HG03521 (cell line): ENCODE measurements at regions not wholly inside any gene's neighbourhood (a gene's known extent, or its start where the extent isn't known, plus 50 kb on each side); places are given as distances from the start of the nearest gene placed in this dataset.
"Not testable (repeated sequence)": the region's sequence is repeated elsewhere in the genome, so short reads cannot be mapped to it uniquely, and the experiment has no call there.

Experiments
- ATAC-seq: cut with Tn5 transposase; IDR thresholded peaks from one replicate; pipeline ENCODE4 v1.9.1; 2021; ENCODE audit warnings: mild to moderate bottlenecking, moderate library complexity; ENCODE audit not compliant: unreplicated experiment

GRCh38 chr2:12467303-12467702 lies 249.4 kb upstream of the TRIB2 start:
- ATAC-seq = no peak

DNA sequence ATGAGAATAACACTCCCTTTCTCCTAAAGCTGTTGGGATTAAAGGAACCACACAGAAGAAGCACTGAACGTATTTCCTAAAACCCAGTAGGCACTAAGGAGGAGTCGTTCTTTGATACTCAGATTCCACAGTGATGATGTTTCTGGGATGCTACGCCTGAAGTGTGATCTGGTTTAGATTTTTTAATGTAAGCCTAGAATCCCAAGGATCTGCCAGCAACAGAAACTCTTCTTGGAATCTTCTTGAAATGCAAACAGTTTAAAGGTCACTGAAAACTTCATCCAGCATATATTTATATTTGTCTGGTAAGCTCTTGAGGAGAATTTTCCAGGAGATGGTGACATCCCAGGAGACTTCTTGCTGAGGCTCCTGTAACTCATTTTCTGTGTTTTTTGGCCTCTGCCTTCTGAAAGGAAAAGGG lies 247.6 kb upstream of the TRIB2 start:
- ATAC-seq = no peak

DNA sequence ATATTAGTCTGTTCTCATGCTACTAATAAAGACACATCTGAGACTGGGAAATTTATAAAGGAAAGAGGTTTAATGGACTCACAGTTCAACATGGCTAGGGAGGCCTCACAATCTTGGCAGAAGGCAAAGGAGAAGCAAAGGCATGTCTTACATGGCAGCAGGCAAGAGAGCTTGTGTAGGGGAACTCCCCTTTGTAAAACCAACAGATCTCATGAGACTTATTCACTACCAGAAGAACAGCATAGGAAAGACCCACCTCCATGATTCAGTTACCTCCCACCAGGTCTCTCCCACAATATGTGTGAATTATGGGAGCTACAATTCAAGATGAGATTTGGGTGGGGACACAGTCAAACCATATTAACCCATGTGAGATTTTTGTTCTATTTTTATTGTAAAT lies 244.5 kb upstream of the TRIB2 start:
- not testable (repeated sequence) for ATAC-seq

GRCh38 chr2:12478151-12479064 lies 238.3 kb upstream of the TRIB2 start:
- no peak for ATAC-seq

- no peak for ATAC-seq
Observed at GRCh38 chr2:12479065-12479601, 237.6 kb upstream of the TRIB2 start.

GRCh38 chr2:12484536-12485115 lies 232.1 kb upstream of the TRIB2 start:
- no peak for ATAC-seq

DNA sequence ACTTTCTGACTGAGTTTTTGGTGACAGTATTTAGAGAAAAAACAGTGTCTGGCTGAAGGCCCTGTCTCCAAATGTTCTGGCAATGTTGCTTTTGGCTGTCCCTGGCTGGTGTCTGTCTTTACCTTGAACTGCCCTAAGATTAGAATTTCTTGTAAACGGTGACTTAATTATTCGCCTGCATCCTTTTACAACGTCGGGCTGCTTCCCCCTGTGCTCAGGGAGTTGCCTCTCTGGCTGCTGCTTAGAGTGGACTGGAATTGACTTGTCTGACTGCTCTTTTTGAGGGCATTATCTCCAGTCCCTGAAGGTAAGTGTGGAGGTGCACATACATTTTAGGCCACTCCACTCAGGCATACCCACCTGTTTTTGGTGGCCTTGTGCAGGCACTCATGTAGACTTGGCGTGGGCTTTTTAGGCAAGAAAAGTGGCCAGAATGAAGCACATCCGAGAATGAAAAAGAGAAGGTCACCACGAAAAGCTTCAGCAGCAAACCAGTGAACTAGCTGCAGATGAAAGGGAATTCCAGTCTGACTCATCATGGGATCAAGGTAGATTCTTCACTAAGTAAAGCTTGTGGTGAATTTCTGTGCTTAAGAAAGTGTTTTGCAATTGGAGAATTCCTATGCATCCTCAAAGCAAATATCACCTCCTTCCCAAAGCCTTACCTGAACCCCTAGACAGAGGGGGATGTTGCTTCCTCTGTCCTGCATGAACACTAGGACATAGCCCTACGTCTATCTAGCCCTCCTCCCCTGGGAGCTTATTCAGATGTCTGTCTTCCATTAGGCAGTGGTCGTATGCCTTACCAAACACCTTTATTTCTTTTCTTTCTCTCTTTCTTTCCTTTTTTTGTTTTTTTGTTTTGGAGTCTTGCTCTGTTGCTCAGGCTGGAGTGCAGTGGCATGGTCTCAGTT lies 230.3 kb upstream of the TRIB2 start:
- ATAC-seq = no peak

- no peak for ATAC-seq
Observed at GRCh38 chr2:12487253-12488004, 229.3 kb upstream of the TRIB2 start.

DNA sequence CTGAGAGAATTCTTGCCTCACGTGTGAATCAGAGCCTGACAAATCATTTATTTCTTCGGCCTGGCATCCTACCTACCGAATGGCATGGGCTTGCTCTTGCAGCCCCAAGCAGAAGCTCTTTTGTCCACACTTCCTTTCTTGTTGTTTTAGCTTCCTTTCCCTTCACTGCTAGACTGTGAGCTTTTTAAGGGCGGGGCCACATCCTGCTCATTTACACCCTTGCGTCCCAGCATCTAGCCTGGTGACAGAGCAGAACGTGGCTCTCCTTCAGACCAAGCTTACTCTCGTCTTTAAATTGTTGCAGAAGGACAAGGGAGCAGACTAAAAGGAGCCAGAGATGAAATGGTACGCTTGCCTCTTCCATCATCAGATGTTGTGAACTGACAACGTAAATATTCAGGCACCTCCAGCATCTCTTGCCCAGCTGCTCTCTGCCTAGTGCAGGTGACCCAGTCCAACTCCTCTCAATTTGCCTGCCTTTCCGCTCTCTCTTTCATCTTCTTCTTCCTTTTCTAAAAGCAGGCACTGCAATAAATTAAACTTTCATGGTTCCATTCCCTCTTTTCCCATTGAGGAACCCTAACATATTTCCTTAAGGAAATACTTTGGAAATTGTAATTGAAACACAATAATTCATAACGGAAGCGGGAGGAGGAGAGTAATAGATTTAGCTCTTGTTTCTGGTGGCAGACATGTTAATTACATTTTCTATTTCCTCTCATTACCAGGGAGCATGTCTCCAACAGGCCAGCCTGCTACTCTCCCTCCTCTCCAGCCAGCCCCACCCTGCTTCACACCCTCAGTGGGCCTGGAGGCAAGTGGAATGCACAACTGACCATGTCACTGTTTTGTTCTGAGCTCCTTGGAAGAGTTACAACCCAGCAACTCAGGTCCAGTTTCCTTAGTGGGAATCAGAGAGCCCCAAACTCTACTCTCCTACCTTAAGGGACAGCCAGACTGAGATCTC lies 228.1 kb upstream of the TRIB2 start:
- no peak for ATAC-seq

DNA sequence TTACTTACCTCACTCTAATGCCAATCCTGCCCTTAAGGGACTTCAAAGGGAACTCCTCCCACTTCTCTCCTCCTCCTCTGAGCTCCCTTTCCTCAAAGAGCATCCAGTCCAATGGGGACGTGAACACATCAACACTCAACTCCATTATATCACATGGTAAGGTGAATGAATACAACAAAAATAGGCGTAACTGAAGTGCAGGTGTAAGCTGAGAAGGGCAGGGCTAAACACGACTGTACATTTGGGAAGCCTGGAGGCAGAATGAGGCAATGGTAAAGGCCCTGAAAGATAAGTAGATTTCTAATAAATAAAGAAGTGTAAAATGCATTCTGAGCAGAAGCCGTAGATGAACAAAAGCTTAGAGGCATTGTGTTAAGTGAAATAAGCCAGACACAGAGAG lies 226.1 kb upstream of the TRIB2 start:
- no peak for ATAC-seq

- not testable (repeated sequence) for ATAC-seq
Observed at GRCh38 chr2:12492360-12492759, 224.4 kb upstream of the TRIB2 start.

DNA sequence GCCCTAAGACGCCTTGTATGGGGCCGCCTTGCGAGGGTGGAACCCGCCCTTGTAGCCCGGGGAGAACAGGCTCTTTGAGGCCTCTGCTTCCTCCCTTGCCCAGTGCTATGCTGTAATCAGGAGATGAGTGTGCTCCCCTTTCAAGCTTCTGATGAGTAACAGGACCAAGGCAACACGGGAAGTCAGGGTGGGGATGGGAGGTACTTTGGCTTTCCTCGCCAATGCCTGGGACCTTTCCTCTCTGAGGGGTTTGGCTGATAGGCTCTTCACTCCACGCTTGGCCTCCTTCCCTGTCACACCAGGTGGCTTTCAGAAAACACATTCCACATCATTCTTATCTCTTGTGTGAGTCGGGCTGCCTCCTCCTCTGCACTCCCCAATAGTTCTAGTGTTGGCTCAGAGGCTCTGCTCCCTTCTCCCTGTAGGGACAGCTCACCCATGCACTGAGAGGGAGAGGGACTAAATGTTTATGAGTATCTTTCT lies 223.7 kb upstream of the TRIB2 start:
- ATAC-seq = no peak

- no peak for ATAC-seq
Observed at GRCh38 chr2:12495247-12495868, 221.4 kb upstream of the TRIB2 start.

GRCh38 chr2:12498286-12498685 lies 218.4 kb upstream of the TRIB2 start:
- no peak for ATAC-seq

- no peak for ATAC-seq
Observed at GRCh38 chr2:12498704-12499103, 218.0 kb upstream of the TRIB2 start.

- ATAC-seq = no peak
Observed at GRCh38 chr2:12500899-12501298, 215.8 kb upstream of the TRIB2 start.

DNA sequence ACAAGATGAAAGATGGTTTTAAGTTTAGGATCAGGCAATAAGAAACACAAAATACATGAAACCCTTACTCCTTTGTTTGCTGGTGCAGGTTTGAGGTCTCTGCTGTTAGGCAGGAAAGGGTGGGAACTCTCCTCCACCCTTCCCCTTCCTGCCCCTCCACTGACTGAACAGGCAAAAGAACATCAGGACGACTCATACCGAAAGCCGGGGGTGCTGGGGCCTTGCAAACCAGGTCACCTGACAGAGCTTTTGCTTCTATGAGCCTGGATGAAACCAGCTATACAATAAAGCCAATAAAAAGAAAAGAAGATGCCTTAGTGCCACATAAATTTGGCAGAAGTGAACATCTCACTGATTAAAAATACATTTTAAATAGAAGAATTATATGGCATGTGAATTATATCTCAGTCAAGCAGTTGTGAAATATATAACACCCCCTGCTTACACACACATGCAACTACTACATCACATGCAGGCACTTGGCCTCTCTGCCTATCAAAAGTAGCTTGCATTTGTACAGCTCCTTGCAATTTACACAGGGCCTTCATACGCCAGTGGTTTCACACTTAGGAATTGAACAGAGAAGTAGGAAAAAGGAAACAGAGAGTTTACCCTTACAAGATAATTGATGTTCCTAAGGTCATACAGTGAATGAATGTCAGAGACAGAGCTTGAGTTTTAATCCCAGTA lies 215.1 kb upstream of the TRIB2 start:
- peak; percentile 93 for ATAC-seq

GRCh38 chr2:12502759-12503158 lies 214.0 kb upstream of the TRIB2 start:
- ATAC-seq = no peak
